ENCODE measurements at regions not wholly inside any gene's neighbourhood (a gene's known extent, or its start where the extent isn't known, plus 50 kb on each side); places are given as distances from the start of the nearest gene placed in this dataset.

DNA sequence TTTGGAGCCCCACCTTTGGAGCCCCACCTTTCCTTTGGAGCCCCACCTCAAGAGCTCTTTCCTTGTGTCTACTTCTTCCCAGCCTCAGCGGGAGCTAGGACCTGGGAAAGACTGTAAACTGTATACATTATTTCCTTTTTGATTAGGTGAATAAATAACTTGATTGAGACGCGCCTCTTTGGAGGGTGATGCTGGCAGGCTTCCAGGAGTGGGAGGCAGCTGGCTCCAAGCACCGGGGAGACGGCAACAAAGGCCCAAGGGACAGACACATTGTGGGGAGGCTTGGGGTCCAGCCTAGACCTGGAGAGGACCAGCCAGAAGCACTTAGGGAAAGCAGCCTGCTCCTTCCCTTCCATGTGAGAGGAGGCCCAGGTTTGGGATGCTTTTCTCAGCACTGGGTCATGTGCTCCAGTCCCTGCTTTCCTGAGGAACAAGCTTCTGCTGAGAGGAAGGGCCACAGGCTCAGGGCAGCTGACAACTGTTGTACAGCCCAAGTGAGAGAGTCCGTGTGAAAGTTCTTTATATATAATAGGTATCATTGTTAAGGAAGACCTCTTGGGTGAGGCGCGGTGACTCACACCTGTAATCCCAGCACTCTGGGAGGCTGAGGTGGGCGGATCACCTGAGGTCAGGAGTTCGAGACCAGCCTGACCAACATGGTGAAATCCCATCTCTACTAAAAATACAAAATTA lies 297.2 kb upstream of the SLC14A2 start:
- TF ChIP-seq, protein P1, sequence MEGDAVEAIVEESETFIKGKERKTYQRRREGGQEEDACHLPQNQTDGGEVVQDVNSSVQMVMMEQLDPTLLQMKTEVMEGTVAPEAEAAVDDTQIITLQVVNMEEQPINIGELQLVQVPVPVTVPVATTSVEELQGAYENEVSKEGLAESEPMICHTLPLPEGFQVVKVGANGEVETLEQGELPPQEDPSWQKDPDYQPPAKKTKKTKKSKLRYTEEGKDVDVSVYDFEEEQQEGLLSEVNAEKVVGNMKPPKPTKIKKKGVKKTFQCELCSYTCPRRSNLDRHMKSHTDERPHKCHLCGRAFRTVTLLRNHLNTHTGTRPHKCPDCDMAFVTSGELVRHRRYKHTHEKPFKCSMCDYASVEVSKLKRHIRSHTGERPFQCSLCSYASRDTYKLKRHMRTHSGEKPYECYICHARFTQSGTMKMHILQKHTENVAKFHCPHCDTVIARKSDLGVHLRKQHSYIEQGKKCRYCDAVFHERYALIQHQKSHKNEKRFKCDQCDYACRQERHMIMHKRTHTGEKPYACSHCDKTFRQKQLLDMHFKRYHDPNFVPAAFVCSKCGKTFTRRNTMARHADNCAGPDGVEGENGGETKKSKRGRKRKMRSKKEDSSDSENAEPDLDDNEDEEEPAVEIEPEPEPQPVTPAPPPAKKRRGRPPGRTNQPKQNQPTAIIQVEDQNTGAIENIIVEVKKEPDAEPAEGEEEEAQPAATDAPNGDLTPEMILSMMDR (IDR thresholded peaks at IDR 0.05) = no peak

DNA sequence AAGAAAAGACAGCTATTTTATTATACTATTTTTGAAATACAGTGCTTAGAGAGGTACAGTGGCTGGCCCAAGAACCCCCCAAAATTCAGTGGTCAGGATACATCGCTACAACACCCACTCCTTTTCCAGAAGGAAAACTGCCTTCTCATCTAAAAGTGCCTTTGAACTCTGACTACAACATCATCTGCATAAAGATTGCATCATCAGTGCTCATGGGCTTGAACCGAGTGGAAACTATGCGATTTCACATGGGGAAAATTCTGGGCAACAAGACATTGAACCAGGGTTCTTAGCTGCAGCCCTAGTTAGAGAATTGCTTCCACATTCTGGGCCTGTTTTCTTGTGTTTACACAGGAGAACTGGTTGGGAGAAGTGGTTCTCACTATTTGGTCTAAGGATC lies 294.6 kb upstream of the SLC14A2 start:
- TF ChIP-seq, protein P1 (IDR thresholded peaks at IDR 0.05) = no peak

DNA sequence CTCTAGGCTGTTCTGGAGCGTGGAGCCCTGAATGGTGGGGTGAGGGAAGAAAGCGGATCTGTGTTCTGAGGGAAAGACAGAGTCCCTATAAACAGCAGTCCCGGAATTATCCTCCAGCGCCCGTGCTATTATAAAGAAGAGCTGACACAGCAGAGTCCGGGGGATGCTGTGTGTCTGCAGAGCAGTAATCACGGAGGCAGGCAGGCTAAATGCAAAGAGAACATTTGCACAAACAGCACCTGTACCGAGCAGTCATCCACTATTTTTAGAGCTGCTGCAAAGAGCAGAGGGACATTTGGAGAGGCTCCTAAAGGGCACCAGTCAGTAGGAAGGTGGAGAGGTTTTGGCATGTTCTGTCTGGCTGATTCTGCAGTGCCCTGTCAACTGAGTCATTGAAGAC lies 293.8 kb upstream of the SLC14A2 start:
- TF ChIP-seq, protein P1 (IDR thresholded peaks at IDR 0.05) = no peak

DNA sequence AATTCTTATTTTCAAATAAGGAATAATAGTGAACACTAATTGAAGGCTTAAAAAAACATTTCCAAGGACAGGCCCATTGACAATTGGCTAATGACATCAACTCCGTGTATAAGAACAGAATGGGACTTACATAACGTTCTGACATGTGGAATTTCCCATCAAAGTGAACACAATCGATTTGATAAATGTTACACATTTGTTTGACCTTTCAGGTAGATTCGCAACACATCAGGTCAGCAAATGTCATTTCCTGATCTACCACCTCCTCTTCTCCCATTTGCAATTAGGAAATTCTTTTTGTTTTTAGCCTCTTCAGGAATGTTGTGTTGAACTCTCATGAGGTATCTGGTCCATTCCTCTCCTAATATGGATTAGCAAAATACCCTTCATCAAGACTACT lies 292.9 kb upstream of the SLC14A2 start:
- TF ChIP-seq, protein P1 (IDR thresholded peaks at IDR 0.05) = no peak

DNA sequence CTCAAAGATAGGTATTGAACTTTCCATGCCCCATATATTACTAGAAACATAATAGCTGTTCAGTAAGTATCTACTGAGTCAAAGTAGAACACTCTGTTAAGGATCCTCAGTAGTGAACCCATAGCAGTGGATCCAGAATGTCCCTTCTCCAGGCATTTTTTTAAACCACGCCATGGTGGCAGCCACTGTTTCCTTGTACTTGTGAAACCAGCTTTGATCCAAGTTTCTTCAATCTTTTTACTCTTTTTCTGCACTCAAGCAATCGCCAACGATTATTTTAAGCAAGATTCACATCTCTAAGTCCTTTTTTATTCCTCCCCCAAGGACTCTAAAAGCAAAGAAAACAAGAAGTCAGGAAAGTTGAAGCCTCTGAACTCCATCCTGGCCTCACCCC lies 291.2 kb upstream of the SLC14A2 start:
- TF ChIP-seq, protein P1 (IDR thresholded peaks at IDR 0.05) = no peak

DNA sequence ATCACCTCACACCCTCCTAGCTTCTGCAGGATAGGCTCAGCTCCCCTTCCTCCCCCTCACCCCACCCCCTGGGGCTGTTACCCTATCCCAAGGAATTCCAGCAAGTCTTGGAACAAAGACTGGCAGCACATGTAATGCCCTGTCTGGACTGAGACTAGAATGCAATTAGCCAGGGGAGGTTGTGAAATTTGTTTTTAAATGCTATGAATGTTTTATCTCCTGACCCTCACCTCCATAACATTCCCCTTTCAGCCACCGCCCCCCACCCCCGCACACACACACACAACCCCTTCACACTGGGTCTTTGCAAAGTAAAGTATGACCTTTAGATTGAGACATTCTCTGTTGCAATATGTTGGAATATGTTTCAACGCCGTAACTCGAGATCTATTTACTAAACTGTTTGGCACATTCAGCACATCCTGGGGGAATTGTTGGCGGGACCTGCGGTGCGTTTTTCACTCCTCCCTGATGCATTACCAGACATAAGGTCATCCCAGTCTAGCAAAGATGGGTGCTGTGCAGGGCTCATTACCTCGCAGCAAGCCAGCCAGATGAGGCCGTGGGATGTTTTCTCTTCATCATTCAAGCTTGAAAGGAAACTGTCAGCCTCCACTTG lies 290.7 kb upstream of the SLC14A2 start:
- TF ChIP-seq, protein P1 (IDR thresholded peaks at IDR 0.05) = no peak

DNA sequence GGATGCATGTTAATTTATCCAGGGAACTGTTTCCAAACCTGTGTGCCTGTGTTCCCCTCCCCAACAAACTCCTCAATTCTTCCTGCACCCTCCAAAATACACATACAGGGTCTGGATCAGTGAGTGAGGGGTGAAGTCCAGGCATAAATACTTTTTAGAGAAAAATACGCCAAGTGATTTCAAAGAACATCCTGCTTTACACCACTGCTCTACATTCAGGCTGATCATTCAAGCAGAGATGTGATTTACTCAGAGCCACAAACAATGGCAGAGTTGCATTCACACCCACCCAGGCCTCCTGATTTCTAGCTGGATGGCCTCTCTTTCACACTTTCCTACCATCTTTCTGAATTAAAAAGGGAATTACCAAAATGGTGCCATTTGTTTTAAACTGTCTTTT lies 289.5 kb upstream of the SLC14A2 start:
- TF ChIP-seq, protein P1 (IDR thresholded peaks at IDR 0.05) = no peak

Data from LNCAP (cell line).